ENCODE measurements at regions not wholly inside any gene's neighbourhood (a gene's known extent, or its start where the extent isn't known, plus 50 kb on each side); places are given as distances from the start of the nearest gene placed in this dataset.

- intact Hi-C loops (cut with DNase I; ENCODE audit: low total_unique reads): no loop called here
- Histone ChIP-seq H3K9me3 (no peaks in the 10 kb centered on the region), H3K27me3 (no peaks in the 10 kb centered on the region), H3K27ac (no peak overlapping the region), H3K36me3 (ENCODE audit: low read depth, missing control alignments) (no peaks in the 10 kb centered on the region), H3K4me3 (no peak overlapping the region), H3K4me1 (no peaks in the 10 kb centered on the region)
- no peak for DNase-seq
- TF ChIP-seq POLR2A (IDR thresholded peaks at IDR 0.05): no peak
- TF ChIP-seq CTCF (IDR thresholded peaks at IDR 0.05): no peak
These were observed 475.0 kb downstream of the GABRG1 start for GRCh38 chr4:45648846-45649245.

DNA sequence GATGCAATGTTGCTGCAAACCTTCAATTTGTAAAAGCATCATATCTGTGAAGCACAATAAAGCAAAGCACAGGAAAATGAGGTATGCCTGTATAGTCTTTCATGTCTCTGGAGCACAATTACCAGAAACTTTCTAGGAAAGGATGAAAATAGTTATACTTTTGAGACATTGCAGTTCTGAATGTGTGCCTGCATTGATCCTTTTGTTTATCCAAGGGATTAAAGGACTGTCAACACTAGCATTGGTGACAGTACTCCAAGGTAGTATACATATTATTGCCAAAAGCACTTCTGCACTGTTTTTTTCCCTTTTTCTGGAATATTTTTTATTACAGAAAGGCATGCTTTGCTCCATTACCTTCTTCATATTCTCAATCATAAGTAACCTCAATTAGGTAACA is 476.0 kb downstream of the GABRG1 start:
- TF ChIP-seq CTCF (IDR thresholded peaks at IDR 0.05) (no peak), POLR2A (IDR thresholded peaks at IDR 0.05) (no peak)
- DNase-seq: no peak
- Histone ChIP-seq H3K27me3 (no peaks in the 10 kb centered on the region), H3K27ac (no peak overlapping the region), H3K4me1 (no peaks in the 10 kb centered on the region), H3K9me3 (no peaks in the 10 kb centered on the region), H3K4me3 (no peak overlapping the region), H3K36me3 (ENCODE audit: low read depth, missing control alignments) (no peaks in the 10 kb centered on the region)
- intact Hi-C loops (cut with DNase I; ENCODE audit: low total_unique reads): no loop called here

DNA sequence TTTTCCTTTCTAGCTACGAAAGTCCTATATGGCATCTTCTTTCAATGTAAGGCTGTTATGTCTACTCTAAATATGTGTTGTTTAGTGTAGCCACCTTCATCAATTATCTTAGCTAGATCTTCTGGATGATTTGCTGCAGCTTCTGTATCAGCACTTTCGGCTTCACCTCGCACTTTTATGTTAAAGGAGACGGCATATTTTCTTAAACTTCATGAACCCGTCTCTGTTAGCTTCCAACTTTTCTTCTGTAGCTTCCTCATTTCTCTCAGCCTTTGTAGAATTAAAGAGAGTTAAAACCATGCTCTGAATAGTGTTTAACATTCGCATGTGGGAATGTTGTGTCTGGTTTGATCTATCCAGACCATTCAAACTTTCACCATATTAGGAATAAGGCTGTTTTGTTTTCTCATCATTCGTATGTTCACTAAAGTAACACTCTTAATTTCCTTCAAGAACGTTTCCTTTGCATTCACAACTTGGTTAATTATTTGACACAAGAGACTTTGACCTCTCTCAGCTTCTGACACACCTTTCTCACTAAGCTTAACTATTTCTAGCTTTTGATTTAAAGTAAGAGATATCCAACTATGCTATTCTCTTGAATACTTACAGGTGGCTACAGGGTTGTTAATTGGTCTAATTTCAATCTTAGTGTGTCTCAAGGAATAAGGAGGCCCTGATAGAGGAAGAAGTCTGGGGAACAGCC is 476.8 kb downstream of the GABRG1 start:
- no peaks in the 10 kb centered on the region for H3K36me3 ChIP-seq (ENCODE audit: low read depth, missing control alignments)
- no peak overlapping the region for H3K4me3 ChIP-seq
- intact Hi-C loops (cut with DNase I; ENCODE audit: low total_unique reads): no loop called here
- no peak overlapping the region for H3K27ac ChIP-seq
- TF ChIP-seq CTCF (IDR thresholded peaks at IDR 0.05) (no peak), POLR2A (IDR thresholded peaks at IDR 0.05) (no peak)
- no peak for DNase-seq
- whole genome bisulfite sequencing, 2 donors: 88 to 93% methylated on average over 8 of the region's 8 CpGs
- H3K9me3 ChIP-seq: no peaks in the 10 kb centered on the region
- no peaks in the 10 kb centered on the region for H3K4me1 ChIP-seq
- H3K27me3 ChIP-seq: no peaks in the 10 kb centered on the region

DNA sequence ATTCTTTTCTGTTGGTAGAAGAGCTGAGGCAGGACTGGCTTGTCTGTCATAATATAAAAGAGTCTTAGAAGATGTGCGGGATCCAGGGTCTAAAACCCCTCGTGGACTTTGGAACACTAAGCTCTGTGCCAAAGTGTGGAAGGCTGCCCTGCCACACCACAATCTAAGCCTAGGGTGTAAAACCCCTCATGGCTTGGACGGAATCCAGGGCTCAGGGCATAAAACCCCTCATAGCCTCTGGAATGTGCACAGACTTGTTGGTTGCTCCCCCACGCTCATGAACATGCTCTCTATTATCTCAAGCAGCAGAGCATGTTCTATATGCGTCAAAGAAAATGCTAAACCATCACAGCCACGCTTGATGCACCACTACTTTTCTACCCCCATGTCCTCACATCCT is 483.6 kb downstream of the GABRG1 start:
- TF ChIP-seq POLR2A (IDR thresholded peaks at IDR 0.05) (no peak), CTCF (IDR thresholded peaks at IDR 0.05) (no peak)
- Histone ChIP-seq H3K9me3 (no peaks in the 10 kb centered on the region), H3K27ac (no peak overlapping the region), H3K4me3 (no peak overlapping the region), H3K36me3 (ENCODE audit: low read depth, missing control alignments) (no peaks in the 10 kb centered on the region), H3K27me3 (no peaks in the 10 kb centered on the region), H3K4me1 (no peaks in the 10 kb centered on the region)
- 70 to 86% methylated on average over 6 of the region's 6 CpGs for WGBS, 2 donors
- intact Hi-C loops (cut with DNase I; ENCODE audit: low total_unique reads): no loop called here
- DNase-seq: no peak

- Histone ChIP-seq H3K4me1 (no peaks in the 10 kb centered on the region), H3K27ac (no peak overlapping the region), H3K9me3 (no peaks in the 10 kb centered on the region), H3K27me3 (no peaks in the 10 kb centered on the region), H3K4me3 (no peak overlapping the region), H3K36me3 (ENCODE audit: low read depth, missing control alignments) (no peaks in the 10 kb centered on the region)
- TF ChIP-seq CTCF (IDR thresholded peaks at IDR 0.05) (no peak), POLR2A (IDR thresholded peaks at IDR 0.05) (no peak)
- no peak for DNase-seq
- WGBS, 2 donors: 64 to 68% methylated on average over 3 of the region's 3 CpGs
- intact Hi-C loops (cut with DNase I; ENCODE audit: low total_unique reads): no loop called here
These were observed 485.2 kb downstream of the GABRG1 start for GRCh38 chr4:45638641-45639040.
